GM12891 (cell line): ENCODE measurements at regions not wholly inside any gene's neighbourhood (a gene's known extent, or its start where the extent isn't known, plus 50 kb on each side); places are given as distances from the start of the nearest gene placed in this dataset.

Experiments
- PAX5 ChIP-seq: IDR thresholded peaks from 2 replicates; pipeline ENCODE4 v1.6.1; 2011; ENCODE audit warnings: low read length, moderate library complexity, mild to moderate bottlenecking; ENCODE audit not compliant: insufficient read depth, severe bottlenecking
- POLR2A ChIP-seq: IDR thresholded peaks from 2 replicates; pipeline ENCODE4 v1.6.1; 2011; ENCODE audit warnings: low read depth, low read length, control low read depth
- POLR2AphosphoS5 ChIP-seq: IDR thresholded peaks from 2 replicates; pipeline ENCODE4 v1.6.1; 2011; ENCODE audit warnings: low read depth, low read length, control low read depth
- SPI1 ChIP-seq: IDR thresholded peaks from 2 replicates; pipeline ENCODE4 v1.6.1; 2011; ENCODE audit warnings: low read depth, low read length, control low read depth
- TAF1 ChIP-seq: IDR thresholded peaks from 2 replicates; pipeline ENCODE4 v1.6.1; 2011; ENCODE audit warnings: low read depth, low read length, control low read depth

GRCh38 chr21:38092051-38092450, 164.7 kb upstream of the KCNJ15 start:
- no peak for TF ChIP-seq POLR2AphosphoS5
- TF ChIP-seq SPI1: no peak
- TF ChIP-seq TAF1: no peak
- TF ChIP-seq POLR2A: no peak
- no peak for TF ChIP-seq PAX5
